Smooth muscle cell (in vitro differentiated cells): ENCODE measurements at regions not wholly inside any gene's neighbourhood (a gene's known extent, or its start where the extent isn't known, plus 50 kb on each side); places are given as distances from the start of the nearest gene placed in this dataset.

ENCODE experiments used
- DNase-seq: peaks from one replicate; lab custom pipeline; 2025; ENCODE audit not compliant: unreplicated experiment; lab: John Stamatoyannopoulos, UW
- H2AFZ ChIP-seq: fragments of 200-600 bp; sonication (generic); 2 replicates; pipeline ENCODE4 v1.6.0; 2016; ENCODE audit warnings: antibody characterized with exemption, low read depth, mild to moderate bottlenecking
- H3F3A ChIP-seq: fragments of 200-600 bp; sonication (generic); 2 replicates; pipeline ENCODE4 v1.6.0; 2017; ENCODE audit warnings: antibody characterized with exemption, low read depth
- H3K27ac ChIP-seq: fragments of 200-600 bp; sonication (generic); 2 replicates; pipeline ENCODE4 v1.5.1; 2016; ENCODE audit warnings: low read depth, mild to moderate bottlenecking
- H3K27me3 ChIP-seq: fragments of 200-600 bp; sonication (generic); 2 replicates; pipeline ENCODE4 v1.6.1; 2016; ENCODE audit warnings: low read depth, mild to moderate bottlenecking
- H3K36me3 ChIP-seq: fragments of 200-600 bp; sonication (generic); 2 replicates; pipeline ENCODE4 v1.5.1; 2016; ENCODE audit warnings: low read depth
- H3K4me1 ChIP-seq: fragments of 200-600 bp; sonication (generic); 2 replicates; pipeline ENCODE4 v1.5.1; 2016; ENCODE audit warnings: low read depth
- H3K4me2 ChIP-seq: fragments of 200-600 bp; sonication (generic); 2 replicates; pipeline ENCODE4 v1.6.0; 2016; ENCODE audit warnings: mild to moderate bottlenecking
- H3K4me3 ChIP-seq: fragments of 200-600 bp; sonication (generic); 2 replicates; pipeline ENCODE4 v1.5.1; 2016; ENCODE audit warnings: mild to moderate bottlenecking
- H3K79me2 ChIP-seq: fragments of 200-600 bp; sonication (generic); 2 replicates; pipeline ENCODE4 v1.6.0; 2016; ENCODE audit warnings: low read depth, mild to moderate bottlenecking
- H3K9ac ChIP-seq: fragments of 200-600 bp; sonication (generic); 2 replicates; pipeline ENCODE4 v1.6.0; 2016; ENCODE audit warnings: low read depth
- H3K9me3 ChIP-seq: fragments of 200-600 bp; sonication (generic); replicated peaks from 2 replicates; pipeline ENCODE4 v1.5.1; 2016; ENCODE audit warnings: low read depth
- H4K20me1 ChIP-seq: fragments of 200-600 bp; sonication (generic); 2 replicates; pipeline ENCODE4 v1.6.0; 2016; ENCODE audit warnings: low read depth
- WGBS: methylation state at CpG from one replicate; pipeline ENCODE4 v1.1.7; 2016; ENCODE audit warnings: low lambda C conversion rate; 5-methylcytosine and 5-hydroxymethylcytosine counted together
- TF ChIP-seq, protein P1 (sequence below): fragments of 200-600 bp; sonication (generic); IDR thresholded peaks from 2 replicates; pipeline ENCODE4 v1.5.1; 2017; ENCODE audit warnings: borderline replicate concordance, mild to moderate bottlenecking, antibody characterized with exemption; ENCODE audit not compliant: insufficient read depth, poor library complexity, severe bottlenecking

DNA sequence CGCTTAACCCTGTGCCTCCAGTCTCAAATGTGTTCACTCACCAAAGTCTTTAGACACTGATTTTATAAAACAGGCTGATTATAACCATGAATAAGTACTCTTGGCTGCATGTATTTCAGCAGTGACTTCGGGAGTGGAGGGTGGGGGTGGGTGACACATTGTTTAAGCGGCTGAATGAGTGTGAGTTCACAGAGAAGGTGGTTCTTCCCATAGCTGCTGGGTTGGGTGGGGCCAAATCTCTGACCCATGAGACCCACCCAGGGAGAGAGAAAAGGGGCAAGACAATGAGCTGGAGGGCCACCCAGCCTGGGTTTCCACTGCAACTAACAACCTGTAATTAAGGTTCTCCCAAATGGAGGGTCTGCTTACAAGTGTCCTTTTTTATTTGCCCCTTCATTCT is 96.4 kb downstream of the SYNE3 start:
- H3K4me2 ChIP-seq = no peak overlapping the region
- DNase-seq = no peak
- no peak overlapping the region for H3K9ac ChIP-seq
- H3K9me3 ChIP-seq = no peaks in the 10 kb centered on the region
- TF ChIP-seq, protein P1, sequence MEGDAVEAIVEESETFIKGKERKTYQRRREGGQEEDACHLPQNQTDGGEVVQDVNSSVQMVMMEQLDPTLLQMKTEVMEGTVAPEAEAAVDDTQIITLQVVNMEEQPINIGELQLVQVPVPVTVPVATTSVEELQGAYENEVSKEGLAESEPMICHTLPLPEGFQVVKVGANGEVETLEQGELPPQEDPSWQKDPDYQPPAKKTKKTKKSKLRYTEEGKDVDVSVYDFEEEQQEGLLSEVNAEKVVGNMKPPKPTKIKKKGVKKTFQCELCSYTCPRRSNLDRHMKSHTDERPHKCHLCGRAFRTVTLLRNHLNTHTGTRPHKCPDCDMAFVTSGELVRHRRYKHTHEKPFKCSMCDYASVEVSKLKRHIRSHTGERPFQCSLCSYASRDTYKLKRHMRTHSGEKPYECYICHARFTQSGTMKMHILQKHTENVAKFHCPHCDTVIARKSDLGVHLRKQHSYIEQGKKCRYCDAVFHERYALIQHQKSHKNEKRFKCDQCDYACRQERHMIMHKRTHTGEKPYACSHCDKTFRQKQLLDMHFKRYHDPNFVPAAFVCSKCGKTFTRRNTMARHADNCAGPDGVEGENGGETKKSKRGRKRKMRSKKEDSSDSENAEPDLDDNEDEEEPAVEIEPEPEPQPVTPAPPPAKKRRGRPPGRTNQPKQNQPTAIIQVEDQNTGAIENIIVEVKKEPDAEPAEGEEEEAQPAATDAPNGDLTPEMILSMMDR = no peak
- H3K27ac ChIP-seq = no peak overlapping the region
- H2AFZ ChIP-seq = no peak overlapping the region
- no peaks in the 10 kb centered on the region for H4K20me1 ChIP-seq
- no peaks in the 10 kb centered on the region for H3K27me3 ChIP-seq
- no peak overlapping the region for H3K4me3 ChIP-seq
- H3F3A ChIP-seq = no peaks in the 10 kb centered on the region
- H3K36me3 ChIP-seq = no peaks in the 10 kb centered on the region
- H3K79me2 ChIP-seq = no peaks in the 10 kb centered on the region
- H3K4me1 ChIP-seq = no peaks in the 10 kb centered on the region
- 97% methylated on average over 3 of the region's 3 CpGs for WGBS

- 95% methylated on average over 4 of the region's 4 CpGs for WGBS
- Histone ChIP-seq H3K4me2 (no peak overlapping the region), H3K4me1 (no peaks in the 10 kb centered on the region), H3K36me3 (no peaks in the 10 kb centered on the region), H3K79me2 (no peaks in the 10 kb centered on the region), H4K20me1 (no peaks in the 10 kb centered on the region), H3K27me3 (no peaks in the 10 kb centered on the region), H3K27ac (no peak overlapping the region), H3K4me3 (no peak overlapping the region), H2AFZ (no peak overlapping the region), H3K9me3 (no peaks in the 10 kb centered on the region), H3K9ac (no peak overlapping the region), H3F3A (no peaks in the 10 kb centered on the region)
- TF ChIP-seq, protein P1 = no peak
- DNase-seq = no peak
These were observed 96.9 kb downstream of the SYNE3 start for GRCh38 chr14:95419569-95419968.

DNA sequence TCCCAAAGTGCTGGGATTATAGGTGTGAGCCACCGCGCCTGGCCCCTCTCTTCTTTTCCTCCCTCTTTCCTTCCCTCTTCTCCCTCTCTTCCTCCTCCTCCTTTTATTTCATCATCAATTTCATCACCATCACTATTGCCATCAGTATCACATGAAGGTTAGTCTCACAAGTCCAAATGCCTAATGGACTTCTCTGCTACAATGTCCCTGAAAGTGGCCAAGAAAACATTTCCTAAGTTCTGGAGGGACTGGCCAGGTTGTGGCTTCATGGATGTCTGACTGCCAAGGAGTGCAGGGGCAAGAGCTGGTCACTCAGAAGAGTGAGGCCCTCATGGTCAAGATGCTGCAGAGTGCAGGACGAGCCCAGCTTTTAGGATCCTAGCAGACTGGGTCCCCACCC is 97.6 kb downstream of the SYNE3 start:
- no peak for DNase-seq
- Histone ChIP-seq H3K79me2 (no peaks in the 10 kb centered on the region), H4K20me1 (no peaks in the 10 kb centered on the region), H2AFZ (no peak overlapping the region), H3F3A (no peaks in the 10 kb centered on the region), H3K4me3 (no peak overlapping the region), H3K36me3 (no peaks in the 10 kb centered on the region), H3K4me1 (no peaks in the 10 kb centered on the region), H3K9ac (no peak overlapping the region), H3K4me2 (no peak overlapping the region), H3K27me3 (no peaks in the 10 kb centered on the region), H3K27ac (no peak overlapping the region), H3K9me3 (no peaks in the 10 kb centered on the region)
- TF ChIP-seq, protein P1 = no peak
- WGBS = 87% methylated on average over 1 of the region's 3 CpGs

DNA sequence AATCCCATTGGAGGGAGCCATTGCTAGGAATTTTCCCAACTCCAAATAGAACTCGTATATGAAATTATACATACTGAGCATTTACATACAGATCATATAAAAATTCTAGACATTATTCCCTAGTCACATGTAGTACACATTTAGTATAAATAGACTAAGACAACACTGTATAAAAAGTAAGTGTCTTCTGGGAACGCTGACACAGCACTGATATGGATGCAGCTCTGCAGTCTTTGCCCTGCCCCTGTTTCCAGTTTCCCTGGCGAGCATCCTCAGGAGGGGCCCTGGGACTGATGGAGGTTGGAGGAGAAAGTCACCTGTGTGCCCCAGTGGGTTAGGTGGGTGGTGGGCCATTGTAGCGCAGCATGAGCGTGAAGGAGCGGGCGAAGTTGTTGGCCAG is 97.8 kb upstream of the CLMN start:
- Histone ChIP-seq H3K9ac (no peak overlapping the region), H3K4me3 (no peak overlapping the region), H3K79me2 (no peaks in the 10 kb centered on the region), H2AFZ (no peak overlapping the region), H3K4me1 (no peaks in the 10 kb centered on the region), H3K4me2 (no peak overlapping the region), H3K27ac (no peak overlapping the region), H3K9me3 (no peaks in the 10 kb centered on the region), H3K36me3 (no peaks in the 10 kb centered on the region), H3K27me3 (no peaks in the 10 kb centered on the region), H4K20me1 (no peaks in the 10 kb centered on the region), H3F3A (no peaks in the 10 kb centered on the region)
- TF ChIP-seq, protein P1 = no peak
- 96% methylated on average over 7 of the region's 7 CpGs for WGBS
- no peak for DNase-seq
